Activated CD8-positive, alpha-beta memory T cell treated with anti-CD3 and anti-CD28 coated beads, Interleukin-2, amount 50 U/mL, for 48 hours (primary cell): ENCODE measurements at regions not wholly inside any gene's neighbourhood (a gene's known extent, or its start where the extent isn't known, plus 50 kb on each side); places are given as distances from the start of the nearest gene placed in this dataset.
"Not testable (repeated sequence)": the region's sequence is repeated elsewhere in the genome, so short reads cannot be mapped to it uniquely, and the experiment has no call there.

Experiments used
- DNase-seq: peaks from one replicate; pipeline ENCODE4 v3.0.0-alpha.2; 2020

- not testable (repeated sequence) for DNase-seq
These were observed 287.4 kb upstream of the ERCC4 start for GRCh38 chr16:13632504-13632903.

GRCh38 chr16:13633391-13633861 is 286.5 kb upstream of the ERCC4 start:
- no peak for DNase-seq

GRCh38 chr16:13634253-13634652 is 285.7 kb upstream of the ERCC4 start:
- no peak for DNase-seq

- DNase-seq = no peak
These were observed 285.0 kb upstream of the ERCC4 start for GRCh38 chr16:13634959-13635358.

- DNase-seq = no peak
These were observed 281.7 kb upstream of the ERCC4 start for GRCh38 chr16:13638218-13638617.

GRCh38 chr16:13643412-13643811 is 276.5 kb upstream of the ERCC4 start:
- DNase-seq = no peak

GRCh38 chr16:13645601-13646245 is 274.2 kb upstream of the ERCC4 start:
- DNase-seq = no peak

GRCh38 chr16:13660807-13661206 is 259.1 kb upstream of the ERCC4 start:
- DNase-seq = no peak

- no peak for DNase-seq
These were observed 254.1 kb upstream of the ERCC4 start for GRCh38 chr16:13665876-13666275.

- DNase-seq = no peak
These were observed 247.8 kb upstream of the ERCC4 start for GRCh38 chr16:13672196-13672595.

- DNase-seq = no peak
These were observed 239.7 kb upstream of the ERCC4 start for GRCh38 chr16:13680021-13680889.

- DNase-seq = no peak
These were observed 235.0 kb upstream of the ERCC4 start for GRCh38 chr16:13684819-13685563.

GRCh38 chr16:13696017-13696416 is 223.9 kb upstream of the ERCC4 start:
- DNase-seq = no peak

GRCh38 chr16:13697013-13697412 is 222.9 kb upstream of the ERCC4 start:
- DNase-seq = no peak

GRCh38 chr16:13697568-13697967 is 222.4 kb upstream of the ERCC4 start:
- DNase-seq = no peak

- DNase-seq = no peak
These were observed 217.3 kb upstream of the ERCC4 start for GRCh38 chr16:13702614-13703013.

- DNase-seq = no peak
These were observed 211.4 kb upstream of the ERCC4 start for GRCh38 chr16:13708347-13709120.

GRCh38 chr16:13718748-13719147 is 201.2 kb upstream of the ERCC4 start:
- DNase-seq = no peak

- DNase-seq = no peak
These were observed 192.0 kb upstream of the ERCC4 start for GRCh38 chr16:13727943-13728342.

GRCh38 chr16:13733561-13733960 is 186.4 kb upstream of the ERCC4 start:
- no peak for DNase-seq

GRCh38 chr16:13739621-13740373 is 180.2 kb upstream of the ERCC4 start:
- not testable (repeated sequence) for DNase-seq

- DNase-seq = no peak
These were observed 177.0 kb upstream of the ERCC4 start for GRCh38 chr16:13742928-13743327.
